NCI-H1105 treated with DMSO at 0.1 percent for 48 hours (cell line): ENCODE measurements at regions not wholly inside any gene's neighbourhood (a gene's known extent, or its start where the extent isn't known, plus 50 kb on each side); places are given as distances from the start of the nearest gene placed in this dataset.

Source experiments
- DNase-seq: peaks from one replicate; lab custom pipeline; 2025; lab: John Stamatoyannopoulos, UW

GRCh38 chr11:127640561-127641451 is 640.2 kb upstream of the KIRREL3 start:
- no peak for DNase-seq

GRCh38 chr11:127639916-127640315 is 639.3 kb upstream of the KIRREL3 start:
- no peak for DNase-seq

- DNase-seq = no peak
Observed at GRCh38 chr11:127632976-127633680, 632.6 kb upstream of the KIRREL3 start.

GRCh38 chr11:127632546-127632945 is 632.0 kb upstream of the KIRREL3 start:
- DNase-seq = no peak

DNA sequence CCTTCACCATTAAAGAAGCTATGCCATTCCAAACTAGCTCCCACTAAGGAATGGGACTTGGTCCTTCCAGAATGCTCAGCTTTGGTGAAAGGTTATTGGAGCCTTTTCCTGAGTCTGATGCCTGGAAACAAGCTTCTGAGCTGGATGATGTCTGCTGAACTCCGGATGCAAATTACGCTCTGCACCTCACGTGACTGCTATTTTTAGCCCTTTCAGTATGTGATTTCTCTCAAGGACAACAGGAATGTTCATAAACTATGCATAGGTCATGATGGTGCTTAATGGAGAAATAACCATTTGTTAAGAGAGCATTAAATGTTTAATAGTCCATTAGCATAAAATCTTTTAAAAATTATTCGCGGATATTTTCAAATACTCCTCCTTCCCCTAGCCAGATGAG is 631.4 kb upstream of the KIRREL3 start:
- DNase-seq = no peak

GRCh38 chr11:127629200-127629599 is 628.6 kb upstream of the KIRREL3 start:
- no peak for DNase-seq

DNA sequence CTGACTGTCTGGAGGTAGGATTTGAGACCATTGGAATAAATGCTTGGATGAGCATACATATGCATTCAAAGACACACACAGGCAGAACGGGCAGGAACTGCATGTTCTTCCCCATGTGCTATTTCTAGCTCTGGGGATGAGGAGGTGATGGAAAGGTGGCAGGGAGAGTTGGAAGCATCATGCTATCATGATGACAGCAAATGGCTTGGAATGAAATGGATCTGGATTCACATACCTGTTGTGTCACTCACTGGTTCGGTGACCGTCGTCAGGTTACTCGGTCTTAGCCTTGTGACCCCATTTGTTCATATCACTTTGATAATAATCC is 627.9 kb upstream of the KIRREL3 start:
- no peak for DNase-seq

DNA sequence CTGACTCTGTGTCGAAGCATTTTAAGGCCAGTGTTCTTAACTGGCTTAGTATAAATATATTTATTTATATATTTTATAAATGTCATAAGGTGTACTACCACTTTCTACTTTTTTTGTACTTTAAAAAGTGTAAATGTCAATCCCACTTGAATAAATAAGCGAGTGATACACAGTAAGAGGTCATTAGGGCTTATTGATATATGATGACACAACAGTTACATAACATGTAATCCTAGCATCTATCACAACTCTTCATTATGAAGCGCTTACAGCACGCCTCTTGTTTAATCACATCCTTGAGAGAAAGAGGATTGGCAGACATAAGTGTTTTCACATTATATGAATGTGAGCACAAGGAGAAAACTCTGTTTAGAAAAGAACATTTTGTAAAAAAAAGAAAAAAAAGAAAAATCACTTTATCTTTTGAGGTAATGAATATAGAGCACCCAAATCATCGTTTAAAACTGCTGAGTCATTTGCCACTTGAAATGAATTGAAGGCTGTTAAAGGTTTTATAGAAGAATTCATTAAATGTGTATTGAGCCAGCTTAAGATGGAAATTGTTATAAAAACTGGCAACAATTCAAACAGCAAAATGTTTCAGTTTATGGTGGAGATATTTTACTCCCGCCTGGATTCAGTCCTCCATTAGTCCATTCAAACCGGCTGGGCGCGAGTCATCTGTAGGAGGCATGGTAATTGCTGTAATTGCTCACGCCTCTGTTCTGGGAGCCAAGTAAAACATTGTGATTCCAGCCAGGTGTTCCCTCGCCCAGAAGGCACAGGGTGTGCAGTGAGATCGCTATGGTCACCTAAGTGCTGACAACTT is 627.3 kb upstream of the KIRREL3 start:
- DNase-seq = peak; percentile 100

DNA sequence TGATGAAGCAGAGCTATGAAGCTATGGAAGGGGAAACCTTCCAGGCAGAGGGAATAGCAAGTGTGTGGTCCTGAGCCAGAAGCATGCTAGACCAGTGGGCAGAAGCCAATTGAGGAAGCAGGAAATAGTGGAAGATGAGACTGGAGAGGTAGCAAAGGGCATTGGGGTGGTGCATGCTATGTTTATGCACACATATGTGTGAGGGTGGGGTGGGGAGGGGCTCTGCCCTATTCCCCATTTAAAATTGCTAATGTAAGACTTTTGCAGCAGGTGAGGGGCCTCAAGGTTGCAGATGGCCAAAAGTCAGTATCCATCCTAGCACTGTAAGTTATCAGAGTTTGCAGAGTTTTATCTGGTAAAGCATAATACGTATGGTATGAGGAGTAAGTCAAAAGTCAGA is 626.6 kb upstream of the KIRREL3 start:
- no peak for DNase-seq

DNA sequence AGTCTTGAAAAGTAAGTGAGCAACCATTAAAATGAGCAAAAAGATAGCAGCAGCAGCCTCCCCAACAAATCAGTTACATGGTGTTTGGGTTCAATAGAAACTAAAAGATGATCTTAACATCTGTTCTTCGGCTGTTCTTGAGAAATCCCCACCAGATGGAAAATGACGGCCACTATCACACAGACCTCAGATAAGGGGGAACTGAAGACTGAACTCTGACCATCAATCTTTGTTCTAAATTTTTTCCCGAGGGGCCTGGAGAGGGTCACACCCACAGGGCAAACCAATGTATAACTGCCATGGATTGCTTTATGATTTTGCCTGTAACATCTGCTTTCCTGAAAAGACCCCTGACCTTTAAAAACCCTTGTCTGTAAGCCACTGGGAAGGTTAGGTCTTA is 624.8 kb upstream of the KIRREL3 start:
- no peak for DNase-seq

DNA sequence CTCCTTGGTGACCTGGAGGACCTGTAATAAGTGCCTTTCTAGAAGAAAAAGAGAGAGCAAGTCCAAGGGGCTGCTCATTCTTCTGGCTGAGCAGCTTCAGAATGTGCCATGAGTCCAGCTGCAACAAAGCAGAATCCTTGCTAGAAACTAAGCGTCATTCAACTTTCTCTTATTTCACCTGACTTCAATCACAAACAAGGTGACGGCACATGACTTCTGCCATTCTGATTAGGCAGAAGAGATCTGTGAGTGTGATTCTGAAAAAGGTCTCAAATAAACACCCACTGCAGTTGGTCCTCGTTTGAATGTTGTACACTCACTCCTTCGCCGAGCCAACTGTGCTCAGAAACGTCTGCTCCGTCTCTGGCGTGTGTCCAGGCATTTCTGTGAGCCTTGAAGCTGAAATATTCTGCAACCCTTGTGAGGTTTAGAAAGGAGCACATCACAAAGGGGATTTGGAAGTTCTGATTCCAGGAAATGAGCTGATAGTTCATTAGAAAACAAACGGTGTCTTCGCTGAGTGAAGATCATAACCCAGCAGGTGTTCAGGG is 623.8 kb upstream of the KIRREL3 start:
- DNase-seq = peak; percentile 52

- no peak for DNase-seq
Observed at GRCh38 chr11:127622686-127623085, 622.1 kb upstream of the KIRREL3 start.

DNA sequence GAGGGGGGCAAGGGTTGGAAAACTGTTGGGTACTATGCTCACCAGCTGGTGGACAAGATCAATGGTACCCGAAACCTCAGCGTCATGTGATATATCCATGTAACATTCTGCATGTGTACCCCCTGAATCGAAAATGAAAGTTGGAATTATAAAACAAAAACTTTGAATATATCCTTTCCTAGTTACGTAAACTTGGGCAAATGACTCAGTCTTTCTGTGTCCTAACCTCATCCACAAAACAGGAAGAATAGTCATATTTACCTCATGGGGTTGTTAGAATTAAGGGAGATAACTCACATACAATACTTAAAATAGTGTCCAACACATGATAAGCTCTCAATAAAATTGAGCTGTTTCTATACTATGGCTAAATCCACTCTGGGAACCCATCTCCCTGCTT is 620.1 kb upstream of the KIRREL3 start:
- DNase-seq = no peak

DNA sequence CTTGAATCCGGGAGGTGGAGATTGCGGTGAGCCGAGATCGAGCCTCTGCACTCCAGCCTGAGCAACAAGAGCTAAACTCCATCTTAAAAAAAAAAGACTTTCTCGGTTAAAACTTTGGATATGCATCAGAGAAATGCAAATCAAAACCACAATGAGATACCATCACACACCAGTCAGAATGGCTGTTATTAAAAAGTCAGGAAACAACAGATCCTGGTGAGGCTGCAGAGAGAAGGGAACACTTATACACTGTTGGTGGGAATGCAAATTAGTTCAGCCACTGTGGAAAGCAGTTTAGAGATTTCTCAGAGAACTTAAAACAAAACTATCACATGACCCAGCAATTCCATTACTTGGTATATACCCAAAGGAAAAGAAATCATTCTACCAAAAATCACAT is 619.4 kb upstream of the KIRREL3 start:
- no peak for DNase-seq

- no peak for DNase-seq
Observed at GRCh38 chr11:127618721-127619120, 618.2 kb upstream of the KIRREL3 start.

- DNase-seq = no peak
Observed at GRCh38 chr11:127616158-127616557, 615.6 kb upstream of the KIRREL3 start.

GRCh38 chr11:127612607-127613006 is 612.0 kb upstream of the KIRREL3 start:
- DNase-seq = no peak

- DNase-seq = no peak
Observed at GRCh38 chr11:127609025-127609773, 608.6 kb upstream of the KIRREL3 start.

DNA sequence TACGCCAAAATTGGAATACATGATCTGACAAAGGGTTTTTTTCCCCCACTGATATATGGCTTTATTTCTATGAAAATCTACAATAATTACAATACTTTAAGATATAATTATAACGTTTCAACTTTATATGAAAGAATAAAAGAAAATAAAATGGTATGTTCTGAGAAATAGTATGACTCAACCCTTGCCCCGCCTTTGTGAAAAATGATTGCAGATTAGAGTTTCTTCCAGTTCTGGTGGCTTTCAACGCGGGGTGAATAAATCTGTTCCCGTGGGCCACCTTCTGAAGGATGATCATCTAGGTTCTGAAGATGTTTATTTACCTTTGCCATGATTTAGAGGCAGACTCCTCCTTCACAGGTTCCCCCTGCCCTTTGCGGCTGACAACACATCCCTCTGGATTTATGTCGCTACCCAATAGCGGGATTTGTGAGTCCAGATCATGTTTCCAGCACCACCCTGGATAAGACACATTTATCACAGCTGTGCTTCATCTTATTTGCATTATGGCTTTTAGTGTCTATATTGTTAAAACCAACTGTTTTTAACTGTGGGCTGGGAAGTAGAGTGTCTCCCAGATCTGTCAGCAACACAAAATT is 607.0 kb upstream of the KIRREL3 start:
- no peak for DNase-seq

DNA sequence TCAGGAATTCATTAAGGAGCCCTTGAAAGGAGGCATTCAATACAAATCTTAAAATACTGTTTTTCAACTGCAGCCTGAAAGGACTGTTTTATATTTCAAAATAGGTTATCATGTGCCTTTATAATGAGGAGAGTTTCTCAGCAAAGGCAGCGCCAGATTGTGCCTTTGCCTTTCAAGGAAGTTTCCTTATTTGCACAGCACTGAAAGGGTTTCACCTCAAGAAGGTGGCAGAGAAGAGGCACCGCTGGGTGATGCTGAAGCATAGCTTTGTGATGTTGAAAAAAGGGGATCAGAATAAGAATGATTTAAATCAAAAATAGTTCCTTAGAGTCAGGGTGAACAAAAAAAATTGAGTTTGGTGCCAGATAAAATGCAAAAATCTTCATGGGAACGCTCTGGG is 601.0 kb upstream of the KIRREL3 start:
- no peak for DNase-seq

- no peak for DNase-seq
Observed at GRCh38 chr11:127600674-127601073, 600.1 kb upstream of the KIRREL3 start.
